ENCODE measurements at regions not wholly inside any gene's neighbourhood (a gene's known extent, or its start where the extent isn't known, plus 50 kb on each side); places are given as distances from the start of the nearest gene placed in this dataset.

- no peak overlapping the region for H3K4me3 ChIP-seq (ENCODE audit: control insufficient read depth, low read depth, low read length)
- TF ChIP-seq CTCF (conservative IDR thresholded peaks at IDR 0.05; ENCODE audit: control insufficient read depth, insufficient read depth, low read depth, low read length): no peak
- DNase-seq (ENCODE audit: low read depth): no peak
Measured at GRCh38 chr1:242718967-242719366, 194.5 kb upstream of the PLD5 start.

- no peak for DNase-seq (ENCODE audit: low read depth)
- no peak for TF ChIP-seq CTCF (conservative IDR thresholded peaks at IDR 0.05; ENCODE audit: control insufficient read depth, insufficient read depth, low read depth, low read length)
- no peak overlapping the region for H3K4me3 ChIP-seq (ENCODE audit: control insufficient read depth, low read depth, low read length)
Measured at GRCh38 chr1:242712248-242712647, 187.8 kb upstream of the PLD5 start.

GRCh38 chr1:242710847-242711246 lies 186.3 kb upstream of the PLD5 start:
- no peak for TF ChIP-seq CTCF (conservative IDR thresholded peaks at IDR 0.05; ENCODE audit: control insufficient read depth, insufficient read depth, low read depth, low read length)
- no peak for DNase-seq (ENCODE audit: low read depth)
- no peak overlapping the region for H3K4me3 ChIP-seq (ENCODE audit: control insufficient read depth, low read depth, low read length)

GRCh38 chr1:242710286-242710685 lies 185.8 kb upstream of the PLD5 start:
- no peak for DNase-seq (ENCODE audit: low read depth)
- TF ChIP-seq CTCF (conservative IDR thresholded peaks at IDR 0.05; ENCODE audit: control insufficient read depth, insufficient read depth, low read depth, low read length): no peak
- no peak overlapping the region for H3K4me3 ChIP-seq (ENCODE audit: control insufficient read depth, low read depth, low read length)

GRCh38 chr1:242703467-242703866 lies 179.0 kb upstream of the PLD5 start:
- no peak for TF ChIP-seq CTCF (conservative IDR thresholded peaks at IDR 0.05; ENCODE audit: control insufficient read depth, insufficient read depth, low read depth, low read length)
- no peak for DNase-seq (ENCODE audit: low read depth)
- no peak overlapping the region for H3K4me3 ChIP-seq (ENCODE audit: control insufficient read depth, low read depth, low read length)

GRCh38 chr1:242692988-242693387 lies 168.5 kb upstream of the PLD5 start:
- H3K4me3 ChIP-seq (ENCODE audit: control insufficient read depth, low read depth, low read length): no peak overlapping the region
- DNase-seq (ENCODE audit: low read depth): peak; percentile 2
- TF ChIP-seq CTCF (conservative IDR thresholded peaks at IDR 0.05; ENCODE audit: control insufficient read depth, insufficient read depth, low read depth, low read length): no peak

GRCh38 chr1:242691610-242691945 lies 167.1 kb upstream of the PLD5 start:
- H3K4me3 ChIP-seq (ENCODE audit: control insufficient read depth, low read depth, low read length): no peak overlapping the region
- no peak for TF ChIP-seq CTCF (conservative IDR thresholded peaks at IDR 0.05; ENCODE audit: control insufficient read depth, insufficient read depth, low read depth, low read length)
- no peak for DNase-seq (ENCODE audit: low read depth)

Measured in fibroblast of mammary gland (primary cell).